ENCODE measurements at regions not wholly inside any gene's neighbourhood (a gene's known extent, or its start where the extent isn't known, plus 50 kb on each side); places are given as distances from the start of the nearest gene placed in this dataset.

- TF ChIP-seq, protein P1, sequence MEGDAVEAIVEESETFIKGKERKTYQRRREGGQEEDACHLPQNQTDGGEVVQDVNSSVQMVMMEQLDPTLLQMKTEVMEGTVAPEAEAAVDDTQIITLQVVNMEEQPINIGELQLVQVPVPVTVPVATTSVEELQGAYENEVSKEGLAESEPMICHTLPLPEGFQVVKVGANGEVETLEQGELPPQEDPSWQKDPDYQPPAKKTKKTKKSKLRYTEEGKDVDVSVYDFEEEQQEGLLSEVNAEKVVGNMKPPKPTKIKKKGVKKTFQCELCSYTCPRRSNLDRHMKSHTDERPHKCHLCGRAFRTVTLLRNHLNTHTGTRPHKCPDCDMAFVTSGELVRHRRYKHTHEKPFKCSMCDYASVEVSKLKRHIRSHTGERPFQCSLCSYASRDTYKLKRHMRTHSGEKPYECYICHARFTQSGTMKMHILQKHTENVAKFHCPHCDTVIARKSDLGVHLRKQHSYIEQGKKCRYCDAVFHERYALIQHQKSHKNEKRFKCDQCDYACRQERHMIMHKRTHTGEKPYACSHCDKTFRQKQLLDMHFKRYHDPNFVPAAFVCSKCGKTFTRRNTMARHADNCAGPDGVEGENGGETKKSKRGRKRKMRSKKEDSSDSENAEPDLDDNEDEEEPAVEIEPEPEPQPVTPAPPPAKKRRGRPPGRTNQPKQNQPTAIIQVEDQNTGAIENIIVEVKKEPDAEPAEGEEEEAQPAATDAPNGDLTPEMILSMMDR (IDR thresholded peaks at IDR 0.05; ENCODE audit: low read depth, low read length), result no peak
- no peak for TF ChIP-seq EZH2phosphoT487 (IDR thresholded peaks at IDR 0.05; ENCODE audit: low read depth)
Measured at GRCh38 chr2:59047373-59047995, 806.4 kb upstream of the FANCL start.

All from OCI-LY3 (cell line).